Adrenal gland (tissue), 9 donors: ENCODE measurements at regions not wholly inside any gene's neighbourhood (a gene's known extent, or its start where the extent isn't known, plus 50 kb on each side); places are given as distances from the start of the nearest gene placed in this dataset.
A peak's percentile ranks its signal among the peaks of the same experiment; 100 is the strongest.

Experiments
- DNase-seq, 7 donors: peaks; one replicate each; pipeline ENCODE4 v3.0.0-alpha.2; 2019 to 2020
- H3K27ac ChIP-seq, 5 donors: fragments of 200-600 bp; sonication (generic) in 4 of 5; 1 replicate in 3 of 5; 2 replicates in 2 of 5; pipeline versions ENCODE4 v1.5.1 to v1.8.0; 2016 to 2020; ENCODE audit warnings: mild to moderate bottlenecking in 1 of 5
- H3K27me3 ChIP-seq: fragments of 200-600 bp; 2 replicates; pipeline ENCODE4 v1.8.0; 2021
- H3K36me3 ChIP-seq, 2 donors: fragments of 200-600 bp; replicated peaks in 1 of 2; 1 replicate in 1 of 2; 2 replicates in 1 of 2; pipeline versions ENCODE4 v1.5.1 to v1.8.0; 2018 to 2022
- H3K4me1 ChIP-seq, 2 donors: fragments of 200-600 bp; replicated peaks in 1 of 2; 1 replicate in 1 of 2; 2 replicates in 1 of 2; pipeline versions ENCODE4 v1.5.1 to v1.8.0; 2018 to 2021
- H3K4me3 ChIP-seq, 4 donors: fragments of 200-600 bp; sonication (generic) in 3 of 4; one replicate each; pipeline ENCODE4 v1.5.1; 2016 to 2018
- H3K9me3 ChIP-seq, 3 donors: fragments of 200-600 bp; sonication (generic) in 1 of 3; replicated peaks in 1 of 3; 1 replicate in 2 of 3; 2 replicates in 1 of 3; pipeline versions ENCODE4 v1.5.1 to v1.8.0; 2016 to 2021
- CTCF ChIP-seq, 6 experiments: fragments of 450-650 bp in 4 of 6; fragments of 200-600 bp in 2 of 6; sonication (generic) in 1 of 6; IDR thresholded peaks; 1 replicate in 5 of 6; 2 replicates in 1 of 6; pipeline versions ENCODE4 v1.5.1 to v1.8.0; 2016 to 2021; ENCODE audit warnings: antibody characterized with exemption in 6 of 6, mild to moderate bottlenecking in 2 of 6, moderate library complexity in 1 of 6
- POLR2A ChIP-seq, 2 donors: fragments of 450-650 bp; IDR thresholded peaks; one replicate each; pipeline ENCODE4 v1.6.1; 2017; ENCODE audit warnings: antibody characterized with exemption in 2 of 2, mild to moderate bottlenecking in 2 of 2, moderate library complexity in 1 of 2
- WGBS, 4 donors: extraction: QIAGEN DNeasy Blood & Tissue Kit in 2 of 4; methylation state at CpG; one replicate each; pipeline versions ENCODE4 v1.1.5 to v1.1.7; 2013 to 2017; 5-methylcytosine and 5-hydroxymethylcytosine counted together
- intact Hi-C, 2 donors: fragments of 100-400 bp; cut with DNase I; formaldehyde crosslinking; loops; one replicate each; pipeline versions ENCODE4 v1.14.1 to v1.15.0; 2022 to 2023
- donor health status: healthy with polysubstance abuse.
- donor health status: Bipolar disorder and iron deficiency.
- donor health status: DM: yes; HTN: yes; CAD: no.
- donor health status: DM: no; HTN: no; CAD: no.
- donor health status: DM: no; HTN: no; CAD: no.

GRCh38 chr3:150307311-150308036, 100.6 kb upstream of the TSC22D2 start:
- TF ChIP-seq CTCF (IDR thresholded peaks at IDR 0.05) (no peak), POLR2A (IDR thresholded peaks at IDR 0.05) (no peak)
- no peak overlapping the region for H3K4me3 ChIP-seq
- no peaks in the 10 kb centered on the region for H3K27me3 ChIP-seq
- H3K27ac ChIP-seq, result no peak overlapping the region
- no peaks in the 10 kb centered on the region for H3K9me3 ChIP-seq
- intact Hi-C loops, result no loop called here
- WGBS, 4 donors, result 84 to 95% (median 91%) methylated on average over 6 of the region's 6 CpGs
- no peaks in the 10 kb centered on the region for H3K36me3 ChIP-seq
- no peaks in the 10 kb centered on the region for H3K4me1 ChIP-seq
- DNase-seq, result no peak

- H3K27me3 ChIP-seq, result no peaks in the 10 kb centered on the region
- no peaks in the 10 kb centered on the region for H3K9me3 ChIP-seq
- H3K4me1 ChIP-seq, result no peaks in the 10 kb centered on the region
- H3K36me3 ChIP-seq, result no peaks in the 10 kb centered on the region
- WGBS, 4 donors, result 77 to 95% (median 80%) methylated on average over 5 of the region's 5 CpGs
- H3K27ac ChIP-seq, result no peak overlapping the region
- intact Hi-C loops, result no loop called here
- no peak overlapping the region for H3K4me3 ChIP-seq
- TF ChIP-seq POLR2A (IDR thresholded peaks at IDR 0.05), result no peak
- TF ChIP-seq CTCF (IDR thresholded peaks at IDR 0.05), result no peak
- DNase-seq, result no peak
Measured at GRCh38 chr3:150306906-150307305, 101.2 kb upstream of the TSC22D2 start.

GRCh38 chr3:150306083-150306482, 102.0 kb upstream of the TSC22D2 start:
- Histone ChIP-seq H3K4me1 (no peaks in the 10 kb centered on the region), H3K36me3 (no peaks in the 10 kb centered on the region), H3K9me3 (no peaks in the 10 kb centered on the region), H3K27ac (no peak overlapping the region), H3K27me3 (no peaks in the 10 kb centered on the region), H3K4me3 (no peak overlapping the region)
- intact Hi-C loops, result no loop called here
- 63 to 90% (median 66%) methylated on average over 3 of the region's 3 CpGs for WGBS, 4 donors
- DNase-seq, result no peak
- no peak for TF ChIP-seq CTCF (IDR thresholded peaks at IDR 0.05)
- no peak for TF ChIP-seq POLR2A (IDR thresholded peaks at IDR 0.05)

- TF ChIP-seq CTCF (IDR thresholded peaks at IDR 0.05) (peak in 3 of 6 experiments; percentile 18 to 30 (median 23)), POLR2A (IDR thresholded peaks at IDR 0.05) (no peak)
- DNase-seq, result peak in 1 of 7 donors; percentile 29
- H3K36me3 ChIP-seq, result no peaks in the 10 kb centered on the region
- no peaks in the 10 kb centered on the region for H3K4me1 ChIP-seq
- H3K4me3 ChIP-seq, result no peak overlapping the region
- WGBS, 4 donors, result 85 to 88% (median 86%) methylated on average over 3 of the region's 3 CpGs
- no peaks in the 10 kb centered on the region for H3K27me3 ChIP-seq
- intact Hi-C loops, result no loop called here
- H3K27ac ChIP-seq, result no peak overlapping the region
- no peaks in the 10 kb centered on the region for H3K9me3 ChIP-seq
Measured at GRCh38 chr3:150303768-150304167, 104.3 kb upstream of the TSC22D2 start.
